Kidney (tissue), 13 donors: ENCODE measurements at regions not wholly inside any gene's neighbourhood (a gene's known extent, or its start where the extent isn't known, plus 50 kb on each side); places are given as distances from the start of the nearest gene placed in this dataset.
A peak's percentile ranks its signal among the peaks of the same experiment; 100 is the strongest.

Experiments
- DNase-seq, 5 donors: peaks; one replicate each; pipeline ENCODE4 v3.0.0-alpha.2; 2013 to 2020
- FAIRE-seq: peaks from 2 replicates; lab custom pipeline; 2012; peaks lifted over from hg19 to GRCh38; lab: Jason Lieb, UNC
- H3K27ac ChIP-seq, 2 donors: one replicate each; pipeline ENCODE4 v1.7.0; 2013; ENCODE audit warnings: low read depth in 2 of 2, low read length in 2 of 2, inconsistent platforms in 1 of 2
- H3K27me3 ChIP-seq: one replicate; pipeline ENCODE4 v1.7.1; 2013; ENCODE audit warnings: low read length, inconsistent platforms; ENCODE audit not compliant: control insufficient read depth, insufficient read depth
- H3K36me3 ChIP-seq, 3 donors: one replicate each; pipeline versions ENCODE4 v1.7.0 to v1.7.1; 2013; ENCODE audit warnings: low read length in 3 of 3, control low read depth in 1 of 3, inconsistent platforms in 1 of 3; ENCODE audit not compliant: insufficient read depth in 3 of 3, control insufficient read depth in 2 of 3
- H3K4me1 ChIP-seq, 3 donors: one replicate each; pipeline versions ENCODE4 v1.7.0 to v1.7.1; 2013; ENCODE audit warnings: low read length in 3 of 3, inconsistent platforms in 1 of 3, low read depth in 1 of 3; ENCODE audit not compliant: control insufficient read depth in 2 of 3, insufficient read depth in 2 of 3
- H3K4me3 ChIP-seq, 3 donors: one replicate each; pipeline versions ENCODE4 v1.7.0 to v1.8.1; 2013; ENCODE audit warnings: low read length in 3 of 3, control low read depth in 1 of 3, inconsistent platforms in 1 of 3
- H3K9ac ChIP-seq, 3 donors: one replicate each; pipeline versions ENCODE4 v1.7.0 to v1.7.1; 2013; ENCODE audit warnings: low read length in 3 of 3, control low read depth in 1 of 3, inconsistent platforms in 1 of 3
- H3K9me3 ChIP-seq, 3 donors: one replicate each; pipeline versions ENCODE4 v1.7.0 to v1.7.1; 2013; ENCODE audit warnings: low read length in 3 of 3, control low read depth in 1 of 3, inconsistent platforms in 1 of 3; ENCODE audit not compliant: control insufficient read depth in 2 of 3, insufficient read depth in 1 of 3
- intact Hi-C: fragments of 100-400 bp; cut with DNase I; formaldehyde crosslinking; loops from one replicate; pipeline ENCODE4 v1.11.1; 2022
- TF ChIP-seq, protein P1 (sequence below): IDR thresholded peaks from 3 replicates; pipeline ENCODE4 v1.5.1; 2012; ENCODE audit warnings: mild to moderate bottlenecking, moderate library complexity, borderline replicate concordance; ENCODE audit not compliant: insufficient read depth; ENCODE audit errors: extremely low read depth
- donor health status: control.
- donor health status: control.
- donor health status: control.
- donor health status: control.
- donor health status: control.
- donor health status: DM: yes; HTN: yes; CAD: no.
- donor health status: Normal renal cell carcinoma (clear cell type).

DNA sequence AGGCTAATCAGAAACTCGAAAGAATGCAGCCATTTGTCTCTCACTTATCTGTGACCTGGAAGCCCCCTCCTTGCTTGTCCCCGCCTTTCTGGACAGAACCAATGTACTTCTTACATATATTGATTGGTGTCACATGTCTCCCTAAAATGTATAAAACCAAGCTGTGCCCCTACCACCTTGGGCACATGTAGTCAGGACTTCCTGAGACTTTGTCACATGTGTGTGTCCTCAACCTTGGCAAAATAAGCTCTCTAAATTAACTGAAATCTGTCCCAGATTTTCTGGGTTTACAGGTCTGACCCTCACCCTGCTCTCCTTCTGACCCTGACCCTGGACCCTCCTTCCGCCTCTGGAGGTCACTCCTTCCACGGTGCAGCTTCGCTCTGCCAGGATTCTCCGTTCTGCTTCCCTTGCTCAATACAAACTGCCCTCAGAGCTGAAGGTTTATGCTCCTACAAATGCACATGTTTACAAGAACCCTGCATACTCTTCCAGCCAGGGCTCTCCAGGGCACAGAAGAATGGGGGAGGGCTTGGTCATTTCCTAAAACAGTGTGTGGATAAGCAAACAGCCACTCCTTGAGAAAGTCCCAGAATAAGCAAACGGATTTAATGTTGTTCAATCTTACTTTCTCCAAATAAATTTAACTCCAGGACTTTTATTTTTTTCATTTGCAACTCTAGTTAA is 160.5 kb downstream of the ACTL8 start:
- intact Hi-C loops = no loop called here
- no peaks in the 10 kb centered on the region for H3K9me3 ChIP-seq
- FAIRE-seq = no peak
- H3K36me3 ChIP-seq = no peaks in the 10 kb centered on the region
- no peaks in the 10 kb centered on the region for H3K4me1 ChIP-seq
- H3K4me3 ChIP-seq = no peak overlapping the region
- H3K27ac ChIP-seq = no peak overlapping the region
- TF ChIP-seq, protein P1, sequence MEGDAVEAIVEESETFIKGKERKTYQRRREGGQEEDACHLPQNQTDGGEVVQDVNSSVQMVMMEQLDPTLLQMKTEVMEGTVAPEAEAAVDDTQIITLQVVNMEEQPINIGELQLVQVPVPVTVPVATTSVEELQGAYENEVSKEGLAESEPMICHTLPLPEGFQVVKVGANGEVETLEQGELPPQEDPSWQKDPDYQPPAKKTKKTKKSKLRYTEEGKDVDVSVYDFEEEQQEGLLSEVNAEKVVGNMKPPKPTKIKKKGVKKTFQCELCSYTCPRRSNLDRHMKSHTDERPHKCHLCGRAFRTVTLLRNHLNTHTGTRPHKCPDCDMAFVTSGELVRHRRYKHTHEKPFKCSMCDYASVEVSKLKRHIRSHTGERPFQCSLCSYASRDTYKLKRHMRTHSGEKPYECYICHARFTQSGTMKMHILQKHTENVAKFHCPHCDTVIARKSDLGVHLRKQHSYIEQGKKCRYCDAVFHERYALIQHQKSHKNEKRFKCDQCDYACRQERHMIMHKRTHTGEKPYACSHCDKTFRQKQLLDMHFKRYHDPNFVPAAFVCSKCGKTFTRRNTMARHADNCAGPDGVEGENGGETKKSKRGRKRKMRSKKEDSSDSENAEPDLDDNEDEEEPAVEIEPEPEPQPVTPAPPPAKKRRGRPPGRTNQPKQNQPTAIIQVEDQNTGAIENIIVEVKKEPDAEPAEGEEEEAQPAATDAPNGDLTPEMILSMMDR = no peak
- no peak overlapping the region for H3K9ac ChIP-seq
- no peaks in the 10 kb centered on the region for H3K27me3 ChIP-seq
- DNase-seq = no peak

DNA sequence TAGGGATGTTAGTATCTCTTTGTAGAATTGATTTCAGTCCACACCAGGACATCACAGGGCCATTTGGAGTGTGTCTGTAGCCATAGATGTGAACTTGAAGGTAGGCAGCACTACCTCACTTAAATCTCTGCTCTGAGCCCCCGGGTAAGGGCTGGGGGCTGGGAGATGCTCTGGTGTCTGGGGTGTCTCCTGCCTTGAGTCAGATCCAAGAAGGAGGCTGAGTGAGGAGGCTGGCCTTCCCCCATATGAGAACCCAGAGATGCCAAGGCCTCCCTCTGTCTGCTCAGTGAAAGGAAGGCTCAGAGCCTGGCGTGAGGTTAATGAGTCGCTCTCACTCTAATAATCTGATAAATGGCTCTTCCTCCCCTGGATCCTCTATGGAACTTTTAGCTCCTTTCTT is 161.6 kb downstream of the ACTL8 start:
- intact Hi-C loops = no loop called here
- Histone ChIP-seq H3K27me3 (no peaks in the 10 kb centered on the region), H3K9ac (no peak overlapping the region), H3K9me3 (no peaks in the 10 kb centered on the region), H3K27ac (no peak overlapping the region), H3K4me1 (no peaks in the 10 kb centered on the region), H3K4me3 (no peak overlapping the region), H3K36me3 (no peaks in the 10 kb centered on the region)
- TF ChIP-seq, protein P1 = no peak
- DNase-seq (no peak), FAIRE-seq (no peak)

DNA sequence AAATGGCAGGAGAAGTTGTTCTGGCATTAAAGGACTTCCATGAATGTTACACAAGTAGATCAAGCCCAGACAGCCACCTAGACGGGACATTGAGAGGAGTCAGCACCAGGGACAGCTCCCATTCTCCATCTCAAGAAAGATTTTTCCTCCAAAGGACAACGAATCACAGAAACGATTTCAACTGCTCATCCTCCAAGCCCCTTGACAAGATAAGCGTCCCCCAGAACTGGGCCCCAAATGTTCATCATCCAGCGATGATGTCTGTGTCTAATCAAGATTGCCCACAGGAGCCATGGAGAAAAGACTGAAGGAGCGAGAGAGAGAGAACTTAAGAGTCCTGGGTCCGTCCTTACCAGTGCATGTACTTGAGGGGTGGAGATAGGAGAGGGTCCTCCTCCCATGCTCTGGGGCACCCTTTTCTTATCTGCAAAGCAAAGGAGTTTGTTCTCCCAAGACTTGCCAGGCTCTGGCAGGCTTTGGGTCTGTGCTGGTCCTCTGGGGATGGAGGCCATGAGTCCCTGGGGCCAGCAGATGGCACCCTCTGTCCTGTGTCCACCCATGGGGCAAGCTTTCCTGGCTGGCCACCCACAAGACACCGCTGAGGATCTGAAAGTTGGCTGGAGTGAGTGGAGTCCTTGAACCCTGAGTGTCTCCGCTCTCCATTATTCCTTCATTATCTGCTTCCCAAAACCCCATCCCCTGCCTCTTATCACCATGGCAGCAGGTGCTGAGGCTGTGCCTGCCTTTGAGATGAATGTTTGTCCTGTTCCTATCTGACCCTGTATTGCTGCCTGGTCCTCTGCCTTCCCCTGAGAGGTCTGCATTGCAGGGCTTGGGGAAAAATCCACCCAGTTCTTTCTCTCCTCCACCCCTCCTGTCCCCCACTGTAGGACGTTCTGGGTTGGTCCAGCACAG is 164.6 kb downstream of the ACTL8 start:
- H3K27me3 ChIP-seq = no peaks in the 10 kb centered on the region
- DNase-seq (peak in 4 of 5 donors; percentile 62 to 82 (median 78)), FAIRE-seq (no peak)
- H3K27ac ChIP-seq = no peak overlapping the region
- no peaks in the 10 kb centered on the region for H3K4me1 ChIP-seq
- no peak overlapping the region for H3K4me3 ChIP-seq
- no peaks in the 10 kb centered on the region for H3K9me3 ChIP-seq
- H3K36me3 ChIP-seq = no peaks in the 10 kb centered on the region
- intact Hi-C loops = no loop called here
- no peak overlapping the region for H3K9ac ChIP-seq
- TF ChIP-seq, protein P1 = no peak
